Heart left ventricle (tissue), 16 donors: ENCODE measurements at regions not wholly inside any gene's neighbourhood (a gene's known extent, or its start where the extent isn't known, plus 50 kb on each side); places are given as distances from the start of the nearest gene placed in this dataset.

Source experiments
- ATAC-seq, 4 donors: fragments of 200-7000 bp; cut with Tn5 transposase; one replicate each; pipeline ENCODE4 v1.9.1; 2020 to 2022; ENCODE audit warnings: moderate library complexity in 4 of 4, mild to moderate bottlenecking in 3 of 4, moderate number of reproducible peaks in 1 of 4
- DNase-seq, 5 donors: peaks; one replicate each; pipeline ENCODE4 v3.0.0-alpha.2; 2020
- H3K27ac ChIP-seq, 12 donors: fragments of 200-600 bp; sonication (generic) in 4 of 12; one replicate each; pipeline versions ENCODE4 v1.5.0 to v1.8.0; 2016 to 2022; ENCODE audit warnings: mild to moderate bottlenecking in 2 of 12
- H3K27me3 ChIP-seq, 9 donors: fragments of 200-600 bp; sonication (generic) in 2 of 9; one replicate each; pipeline versions ENCODE4 v1.5.1 to v1.8.0; 2016 to 2022; ENCODE audit warnings: mild to moderate bottlenecking in 3 of 9
- H3K36me3 ChIP-seq, 9 donors: fragments of 200-600 bp; sonication (generic) in 2 of 9; one replicate each; pipeline versions ENCODE4 v1.5.0 to v1.8.0; 2018 to 2022; ENCODE audit warnings: mild to moderate bottlenecking in 2 of 9
- H3K4me1 ChIP-seq, 12 donors: fragments of 200-600 bp; sonication (generic) in 4 of 12; one replicate each; pipeline versions ENCODE4 v1.5.0 to v1.8.0; 2016 to 2022; ENCODE audit warnings: mild to moderate bottlenecking in 3 of 12
- H3K4me3 ChIP-seq, 12 donors: fragments of 200-600 bp; sonication (generic) in 4 of 12; one replicate each; pipeline versions ENCODE4 v1.5.0 to v1.8.0; 2017 to 2022; ENCODE audit warnings: mild to moderate bottlenecking in 9 of 12, moderate library complexity in 4 of 12
- H3K9me3 ChIP-seq, 12 donors: fragments of 200-600 bp; sonication (generic) in 4 of 12; one replicate each; pipeline versions ENCODE4 v1.5.0 to v1.8.0; 2016 to 2022; ENCODE audit warnings: mild to moderate bottlenecking in 1 of 12
- POLR2A ChIP-seq, 2 donors: fragments of 450-650 bp; IDR thresholded peaks; one replicate each; pipeline ENCODE4 v1.6.1; 2017; ENCODE audit warnings: antibody characterized with exemption in 2 of 2, mild to moderate bottlenecking in 2 of 2, moderate library complexity in 2 of 2
- WGBS, 4 donors: extraction: QIAGEN DNeasy Blood & Tissue Kit in 2 of 4; methylation state at CpG; one replicate each; pipeline versions ENCODE4 v1.1.5 to v1.1.7; 2013 to 2018; 5-methylcytosine and 5-hydroxymethylcytosine counted together
- intact Hi-C, 10 donors: fragments of 100-400 bp; cut with DNase I; formaldehyde crosslinking; loops; one replicate each; pipeline versions ENCODE4 v1.11.1 to v1.14.2; 2022
- TF ChIP-seq, protein P1 (sequence below), 12 donors: fragments of 200-600 bp; sonication (generic) in 4 of 12; IDR thresholded peaks; one replicate each; pipeline versions ENCODE4 v1.5.0 to v1.8.0; 2018 to 2022; ENCODE audit warnings: antibody characterized with exemption in 12 of 12, mild to moderate bottlenecking in 5 of 12
- donor health status: ischemic (EF 13 %, LVEDD 7.1; RV severe dilation, severe dysfunction).
- donor health status: healthy with polysubstance abuse.
- donor health status: DM: no; HTN: yes; CAD: no.
- donor health status: DM: no; HTN: no; CAD: no.
- donor health status: ischemic (EF 25% LVEDD 6.9; RV normal size, moderate dysfunction).
- donor health status: ischemic (EF 25% LVEDD 5.7; RV mildly dilated, moderate dysfunction).
- donor health status: healthy.
- donor health status: DM: yes; HTN: yes; CAD: no.
- donor health status: ischemic (EF 35%, LVEDD 5.7; RV mildly dilated, moderate dysfunction).
- donor health status: nonischemic (EF 11% LVEDD 7.7; RV severe dilation, severe dysfunction).
- donor health status: DM: yes; HTN: yes; CAD: no.
- donor health status: PGD.
- donor health status: ischemic (EF 29% LVEDD 5.4; RV normal size, mild dysfunction).
- donor health status: nonischemic (EF 23%, LVEDD 6.1; RV moderate dilation, normal function).

DNA sequence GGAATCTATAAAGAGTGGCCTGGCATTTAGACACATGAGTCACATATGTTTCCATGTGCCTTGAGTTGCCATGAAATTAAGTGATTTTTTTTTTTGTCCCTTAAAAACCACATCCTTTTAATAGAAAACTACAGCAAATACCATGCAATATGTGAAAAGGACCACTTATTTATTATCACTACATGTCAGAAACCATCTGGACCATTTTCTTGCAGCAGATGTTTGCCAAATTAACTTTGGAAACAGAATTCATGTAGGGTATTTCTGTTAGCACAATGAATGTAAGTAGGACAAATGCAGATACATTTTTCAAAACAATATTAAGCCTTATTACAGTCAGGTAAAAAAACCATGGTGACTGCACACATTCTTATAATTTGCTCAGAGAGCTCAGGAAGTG lies 230.6 kb downstream of the REEP3 start:
- Histone ChIP-seq H3K36me3 (no peaks in the 10 kb centered on the region), H3K4me1 (no peaks in the 10 kb centered on the region), H3K27ac (no peak overlapping the region), H3K27me3 (no peaks in the 10 kb centered on the region), H3K9me3 (no peaks in the 10 kb centered on the region), H3K4me3 (no peak overlapping the region)
- ATAC-seq = no peak
- DNase-seq = no peak
- intact Hi-C loops = no loop called here
- no peak for TF ChIP-seq POLR2A (IDR thresholded peaks at IDR 0.05)
- TF ChIP-seq, protein P1, sequence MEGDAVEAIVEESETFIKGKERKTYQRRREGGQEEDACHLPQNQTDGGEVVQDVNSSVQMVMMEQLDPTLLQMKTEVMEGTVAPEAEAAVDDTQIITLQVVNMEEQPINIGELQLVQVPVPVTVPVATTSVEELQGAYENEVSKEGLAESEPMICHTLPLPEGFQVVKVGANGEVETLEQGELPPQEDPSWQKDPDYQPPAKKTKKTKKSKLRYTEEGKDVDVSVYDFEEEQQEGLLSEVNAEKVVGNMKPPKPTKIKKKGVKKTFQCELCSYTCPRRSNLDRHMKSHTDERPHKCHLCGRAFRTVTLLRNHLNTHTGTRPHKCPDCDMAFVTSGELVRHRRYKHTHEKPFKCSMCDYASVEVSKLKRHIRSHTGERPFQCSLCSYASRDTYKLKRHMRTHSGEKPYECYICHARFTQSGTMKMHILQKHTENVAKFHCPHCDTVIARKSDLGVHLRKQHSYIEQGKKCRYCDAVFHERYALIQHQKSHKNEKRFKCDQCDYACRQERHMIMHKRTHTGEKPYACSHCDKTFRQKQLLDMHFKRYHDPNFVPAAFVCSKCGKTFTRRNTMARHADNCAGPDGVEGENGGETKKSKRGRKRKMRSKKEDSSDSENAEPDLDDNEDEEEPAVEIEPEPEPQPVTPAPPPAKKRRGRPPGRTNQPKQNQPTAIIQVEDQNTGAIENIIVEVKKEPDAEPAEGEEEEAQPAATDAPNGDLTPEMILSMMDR (IDR thresholded peaks at IDR 0.05) = no peak

GRCh38 chr10:63752318-63752717 lies 231.1 kb downstream of the REEP3 start:
- 91 to 98% (median 95%) methylated on average over 6 of the region's 6 CpGs for WGBS, 4 donors
- Histone ChIP-seq H3K4me1 (no peaks in the 10 kb centered on the region), H3K27me3 (no peaks in the 10 kb centered on the region), H3K9me3 (no peaks in the 10 kb centered on the region), H3K27ac (no peak overlapping the region), H3K36me3 (no peaks in the 10 kb centered on the region), H3K4me3 (no peak overlapping the region)
- DNase-seq (no peak), ATAC-seq (no peak)
- no peak for TF ChIP-seq POLR2A (IDR thresholded peaks at IDR 0.05)
- TF ChIP-seq, protein P1 (IDR thresholded peaks at IDR 0.05) = no peak
- intact Hi-C loops = no loop called here

GRCh38 chr10:63753808-63754207 lies 232.6 kb downstream of the REEP3 start:
- no peaks in the 10 kb centered on the region for H3K4me1 ChIP-seq
- TF ChIP-seq POLR2A (IDR thresholded peaks at IDR 0.05) = no peak
- TF ChIP-seq, protein P1 (IDR thresholded peaks at IDR 0.05) = no peak
- DNase-seq (no peak), ATAC-seq (no peak)
- no peaks in the 10 kb centered on the region for H3K27me3 ChIP-seq
- H3K36me3 ChIP-seq = no peaks in the 10 kb centered on the region
- H3K4me3 ChIP-seq = no peak overlapping the region
- 62 to 75% (median 67%) methylated on average over 2 of the region's 2 CpGs for WGBS, 4 donors
- no peak overlapping the region for H3K27ac ChIP-seq
- H3K9me3 ChIP-seq = no peaks in the 10 kb centered on the region
- intact Hi-C loops = no loop called here

- intact Hi-C loops = no loop called here
- no peak for DNase-seq
- 96 to 100% (median 99%) methylated on average over 2 of the region's 2 CpGs for WGBS, 4 donors
- no peak for ATAC-seq
- Histone ChIP-seq H3K36me3 (no peaks in the 10 kb centered on the region), H3K4me3 (no peak overlapping the region), H3K27me3 (no peaks in the 10 kb centered on the region), H3K4me1 (peaks cover 0 to 12% (median 3%) of the 10 kb centered on the region in 12 donors), H3K9me3 (no peaks in the 10 kb centered on the region), H3K27ac (no peak overlapping the region)
- no peak for TF ChIP-seq POLR2A (IDR thresholded peaks at IDR 0.05)
- TF ChIP-seq, protein P1 (IDR thresholded peaks at IDR 0.05) = no peak
Observed at GRCh38 chr10:63755441-63755840, 234.2 kb downstream of the REEP3 start.
